ENCODE measurements at regions not wholly inside any gene's neighbourhood (a gene's known extent, or its start where the extent isn't known, plus 50 kb on each side); places are given as distances from the start of the nearest gene placed in this dataset.
A peak's percentile ranks its signal among the peaks of the same experiment; 100 is the strongest.

GRCh38 chrX:68898598-68898997, 69.8 kb downstream of the EFNB1 start:
- DNase-seq (no peak), ATAC-seq (no peak)
- no peak overlapping the region for H3K4me3 ChIP-seq
- H3K4me1 ChIP-seq (ENCODE audit: low read depth) = peaks cover 7% of the 10 kb centered on the region
- TF ChIP-seq, protein P1, sequence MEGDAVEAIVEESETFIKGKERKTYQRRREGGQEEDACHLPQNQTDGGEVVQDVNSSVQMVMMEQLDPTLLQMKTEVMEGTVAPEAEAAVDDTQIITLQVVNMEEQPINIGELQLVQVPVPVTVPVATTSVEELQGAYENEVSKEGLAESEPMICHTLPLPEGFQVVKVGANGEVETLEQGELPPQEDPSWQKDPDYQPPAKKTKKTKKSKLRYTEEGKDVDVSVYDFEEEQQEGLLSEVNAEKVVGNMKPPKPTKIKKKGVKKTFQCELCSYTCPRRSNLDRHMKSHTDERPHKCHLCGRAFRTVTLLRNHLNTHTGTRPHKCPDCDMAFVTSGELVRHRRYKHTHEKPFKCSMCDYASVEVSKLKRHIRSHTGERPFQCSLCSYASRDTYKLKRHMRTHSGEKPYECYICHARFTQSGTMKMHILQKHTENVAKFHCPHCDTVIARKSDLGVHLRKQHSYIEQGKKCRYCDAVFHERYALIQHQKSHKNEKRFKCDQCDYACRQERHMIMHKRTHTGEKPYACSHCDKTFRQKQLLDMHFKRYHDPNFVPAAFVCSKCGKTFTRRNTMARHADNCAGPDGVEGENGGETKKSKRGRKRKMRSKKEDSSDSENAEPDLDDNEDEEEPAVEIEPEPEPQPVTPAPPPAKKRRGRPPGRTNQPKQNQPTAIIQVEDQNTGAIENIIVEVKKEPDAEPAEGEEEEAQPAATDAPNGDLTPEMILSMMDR (IDR thresholded peaks at IDR 0.05) = no peak
- H3K36me3 ChIP-seq (ENCODE audit: low read depth) = no peaks in the 10 kb centered on the region
- H3K9me3 ChIP-seq = no peaks in the 10 kb centered on the region
- intact Hi-C loops (cut with DNase I, micrococcal nuclease) = no loop called here

DNA sequence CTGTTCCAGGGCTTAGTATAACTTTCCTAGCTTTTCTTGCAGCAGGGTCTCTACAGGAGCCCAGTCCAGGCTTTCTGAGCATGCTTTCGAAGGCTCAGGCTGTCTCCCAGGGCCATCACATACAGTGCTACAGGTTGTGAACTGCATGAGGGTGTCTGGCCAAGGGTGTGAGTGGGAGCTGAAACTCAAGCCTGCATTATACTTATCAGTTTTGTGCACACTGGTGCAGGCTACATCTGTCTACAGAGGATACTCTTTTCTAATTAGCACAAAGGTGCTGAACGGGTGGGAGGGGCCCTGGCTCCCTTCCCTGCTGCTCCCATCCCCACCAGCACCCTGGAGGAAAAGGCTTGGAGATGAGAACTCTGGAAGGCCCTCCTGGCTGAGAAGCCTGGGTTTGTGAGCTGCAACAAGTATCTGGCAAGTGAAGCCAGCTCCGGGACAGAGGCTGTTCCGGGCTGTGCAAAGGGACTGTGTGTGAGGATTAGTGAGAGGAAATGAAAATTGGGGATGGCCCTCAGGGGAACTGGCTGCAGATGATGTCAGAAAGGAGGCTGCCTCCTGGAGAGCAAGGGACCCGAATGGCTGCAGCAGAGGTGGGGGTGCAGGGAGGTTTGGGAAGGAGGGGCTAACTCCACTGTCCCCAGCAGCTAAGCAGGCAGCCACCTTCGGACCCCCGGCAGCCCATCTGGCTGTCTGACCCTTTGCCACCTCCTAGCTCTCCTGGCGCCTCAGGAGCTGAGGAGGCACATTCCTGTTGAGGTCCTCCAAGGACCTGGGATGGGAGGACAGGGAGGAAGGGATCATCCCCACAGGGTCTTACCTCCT, 68.5 kb downstream of the EFNB1 start:
- Histone ChIP-seq H3K4me1 (ENCODE audit: low read depth) (peaks cover 7% of the 10 kb centered on the region), H3K4me3 (no peak overlapping the region), H3K9me3 (no peaks in the 10 kb centered on the region), H3K36me3 (ENCODE audit: low read depth) (no peaks in the 10 kb centered on the region)
- ATAC-seq = no peak
- intact Hi-C loops (cut with DNase I, micrococcal nuclease) = no loop called here
- TF ChIP-seq, protein P1 (IDR thresholded peaks at IDR 0.05) = no peak
- no peak for DNase-seq

- Histone ChIP-seq H3K4me1 (ENCODE audit: low read depth) (peaks cover 7% of the 10 kb centered on the region), H3K4me3 (no peak overlapping the region), H3K9me3 (no peaks in the 10 kb centered on the region), H3K36me3 (ENCODE audit: low read depth) (no peaks in the 10 kb centered on the region)
- DNase-seq (no peak), ATAC-seq (no peak)
- intact Hi-C loops (cut with DNase I, micrococcal nuclease) = no loop called here
- TF ChIP-seq, protein P1 (IDR thresholded peaks at IDR 0.05) = no peak
These were observed 67.8 kb downstream of the EFNB1 start for GRCh38 chrX:68896581-68896980.

- intact Hi-C loops (cut with DNase I, micrococcal nuclease) = no loop called here
- H3K9me3 ChIP-seq = no peaks in the 10 kb centered on the region
- H3K36me3 ChIP-seq (ENCODE audit: low read depth) = no peaks in the 10 kb centered on the region
- H3K4me3 ChIP-seq = no peak overlapping the region
- no peak for ATAC-seq
- peaks cover 7% of the 10 kb centered on the region for H3K4me1 ChIP-seq (ENCODE audit: low read depth)
- TF ChIP-seq, protein P1 (IDR thresholded peaks at IDR 0.05) = no peak
- DNase-seq = no peak
These were observed 67.0 kb downstream of the EFNB1 start for GRCh38 chrX:68895778-68896177.

DNA sequence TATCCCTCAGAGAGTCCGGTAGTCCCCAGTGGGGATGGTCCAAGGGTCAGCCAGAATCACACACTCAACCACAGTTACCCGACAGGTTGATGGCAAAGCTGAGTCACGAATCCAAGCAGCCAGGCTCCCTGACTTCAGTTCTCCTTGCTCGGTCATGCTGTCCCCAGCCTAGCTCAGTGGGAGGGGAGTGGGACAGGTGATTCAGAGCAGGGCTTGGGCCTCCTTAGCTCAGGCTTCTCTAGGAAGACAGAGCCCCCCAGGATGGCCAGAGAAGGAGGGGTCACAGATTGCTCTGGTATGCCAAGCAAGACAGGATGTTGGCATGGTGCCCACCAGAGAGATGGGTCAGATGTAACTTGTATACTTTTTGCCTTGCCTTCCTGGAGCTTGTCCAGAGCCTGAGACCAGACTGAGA, 66.5 kb downstream of the EFNB1 start:
- ATAC-seq = peak; percentile 75
- no peaks in the 10 kb centered on the region for H3K9me3 ChIP-seq
- H3K4me3 ChIP-seq = no peak overlapping the region
- peaks cover 7% of the 10 kb centered on the region for H3K4me1 ChIP-seq (ENCODE audit: low read depth)
- DNase-seq = peak in 2 of 3 donors; percentile 59 to 69
- TF ChIP-seq, protein P1 (IDR thresholded peaks at IDR 0.05) = no peak
- intact Hi-C loops (cut with DNase I, micrococcal nuclease) = no loop called here
- no peaks in the 10 kb centered on the region for H3K36me3 ChIP-seq (ENCODE audit: low read depth)

All from mucosa of descending colon (tissue), 3 donors.